Panc1 (cell line): ENCODE measurements at regions not wholly inside any gene's neighbourhood (a gene's known extent, or its start where the extent isn't known, plus 50 kb on each side); places are given as distances from the start of the nearest gene placed in this dataset.
"Not testable (repeated sequence)": the region's sequence is repeated elsewhere in the genome, so short reads cannot be mapped to it uniquely, and the experiment has no call there.

Experiments used
- ATAC-seq: fragments of 200-7000 bp; cut with Tn5 transposase; 2 replicates; pipeline ENCODE4 v1.9.1; 2020; ENCODE audit warnings: mild to moderate bottlenecking, moderate library complexity
- BruUV-seq: library from RNA; stranded (reverse); fragments of 400-500 nt; replicated peaks from 2 replicates; lab custom pipeline; 2021; lab: Mats Ljungman, UMichigan
- CTCF ChIA-PET: fragments of 300-600 bp; sonication (Branson Sonifier 250); formaldehyde crosslinking; loops from one replicate; lab custom pipeline; 2022; ENCODE audit warnings: antibody characterized with exemption; lab: Charles Lee
- POLR2A ChIA-PET: fragments of 300-600 bp; sonication (Branson Sonifier 250); formaldehyde crosslinking; loops from one replicate; lab custom pipeline; 2022; ENCODE audit warnings: antibody characterized with exemption; lab: Charles Lee
- DNase-seq: peaks from one replicate; pipeline ENCODE4 v3.0.0-alpha.2; 2010; ENCODE audit warnings: low read depth, low spot score
- H3K27ac ChIP-seq: 2 replicates; pipeline ENCODE4 v1.5.1; 2011; ENCODE audit warnings: mild to moderate bottlenecking, low read length, inconsistent platforms
- H3K27me3 ChIP-seq: fragments of 200-500 bp; sonication (Bioruptor generic); 2 replicates; pipeline ENCODE4 v1.6.0; 2014; ENCODE audit warnings: low read length, inconsistent platforms; ENCODE audit not compliant: control insufficient read depth, insufficient read depth
- H3K36me3 ChIP-seq: fragments of 200-500 bp; sonication (Bioruptor generic); 2 replicates; pipeline ENCODE4 v1.5.1; 2014; ENCODE audit warnings: inconsistent platforms, mild to moderate bottlenecking, low read length, moderate library complexity; ENCODE audit not compliant: control insufficient read depth, insufficient read depth
- H3K4me1 ChIP-seq: 2 replicates; pipeline ENCODE4 v1.5.1; 2011; ENCODE audit warnings: inconsistent platforms, mild to moderate bottlenecking, low read length, moderate library complexity; ENCODE audit not compliant: control insufficient read depth, insufficient read depth
- H3K4me3 ChIP-seq, 2 experiments: 2 replicates each; pipeline ENCODE4 v1.5.1; 2011 to 2012; ENCODE audit warnings: low read depth in 2 of 2, low read length in 2 of 2, mild to moderate bottlenecking in 2 of 2, inconsistent platforms in 1 of 2, moderate library complexity in 1 of 2
- H3K9me3 ChIP-seq: fragments of 200-500 bp; sonication (Bioruptor generic); 2 replicates; pipeline ENCODE4 v1.5.1; 2014; ENCODE audit warnings: low read depth, mild to moderate bottlenecking, inconsistent platforms, low read length, moderate library complexity; ENCODE audit not compliant: control insufficient read depth, insufficient read depth
- POLR2AphosphoS5 ChIP-seq: IDR thresholded peaks from 2 replicates; pipeline ENCODE4 v1.6.1; 2012; ENCODE audit warnings: mild to moderate bottlenecking, low read depth, low read length, moderate library complexity
- SIN3A ChIP-seq: IDR thresholded peaks from 2 replicates; pipeline ENCODE4 v1.6.1; 2012; ENCODE audit warnings: low read depth, mild to moderate bottlenecking, low read length, moderate library complexity, borderline replicate concordance; ENCODE audit not compliant: insufficient read depth
- TCF7L2 ChIP-seq: IDR thresholded peaks from 2 replicates; pipeline ENCODE4 v1.6.1; 2011; ENCODE audit warnings: mild to moderate bottlenecking, low read depth, low read length, inconsistent platforms
- in situ Hi-C: cut with HindIII; loops from 2 replicates; pipeline ENCODE4 v1.10.0; 2016; ENCODE audit warnings: low sequenced_read_pairs, low pct_unique_long_range_greater_than_20kb
- intact Hi-C: fragments of 100-400 bp; cut with micrococcal nuclease; formaldehyde crosslinking; loops from one replicate; pipeline ENCODE4 v1.10.0; 2022; ENCODE audit not compliant: unreplicated experiment
- TF ChIP-seq, protein P1 (sequence below), 2 experiments: IDR thresholded peaks; 2 replicates each; pipeline ENCODE4 v1.6.1; 2011 to 2012; ENCODE audit warnings: low read depth in 2 of 2, control low read depth in 1 of 2, low read length in 1 of 2, mild to moderate bottlenecking in 1 of 2, moderate library complexity in 1 of 2; ENCODE audit not compliant: insufficient read depth in 1 of 2
- TF ChIP-seq, protein P2 (sequence below): fragments of 450-650 bp; IDR thresholded peaks from 2 replicates; pipeline ENCODE4 v1.5.1; 2017; ENCODE audit warnings: mild to moderate bottlenecking

DNA sequence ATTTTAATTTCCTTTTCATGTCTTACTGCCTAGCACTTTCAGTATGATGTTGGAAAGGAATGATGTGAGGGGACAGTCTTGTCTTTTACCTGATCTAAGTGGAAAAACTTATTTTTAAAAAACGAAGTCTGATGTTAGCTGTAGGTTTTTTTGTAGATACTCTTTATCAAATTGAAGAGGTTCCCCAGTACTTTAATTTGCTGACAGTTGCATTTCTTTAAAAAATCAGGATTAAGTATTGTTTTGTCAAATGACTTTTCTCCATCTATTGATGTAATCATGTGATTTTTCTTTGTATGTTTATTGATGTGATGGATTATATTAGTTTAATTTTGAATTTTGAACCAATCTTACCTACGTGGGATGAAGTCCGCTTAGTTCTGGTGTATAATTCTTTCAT is 568.4 kb upstream of the AGA start:
- intact Hi-C loops, result no loop called here
- DNase-seq (no peak), ATAC-seq (no peak)
- Histone ChIP-seq H3K4me1 (no peaks in the 10 kb centered on the region), H3K9me3 (no peaks in the 10 kb centered on the region), H3K36me3 (no peaks in the 10 kb centered on the region), H3K4me3 (no peak overlapping the region), H3K27me3 (no peaks in the 10 kb centered on the region), H3K27ac (no peak overlapping the region)
- CTCF ChIA-PET, result no interaction called here
- TF ChIP-seq, protein P1, sequence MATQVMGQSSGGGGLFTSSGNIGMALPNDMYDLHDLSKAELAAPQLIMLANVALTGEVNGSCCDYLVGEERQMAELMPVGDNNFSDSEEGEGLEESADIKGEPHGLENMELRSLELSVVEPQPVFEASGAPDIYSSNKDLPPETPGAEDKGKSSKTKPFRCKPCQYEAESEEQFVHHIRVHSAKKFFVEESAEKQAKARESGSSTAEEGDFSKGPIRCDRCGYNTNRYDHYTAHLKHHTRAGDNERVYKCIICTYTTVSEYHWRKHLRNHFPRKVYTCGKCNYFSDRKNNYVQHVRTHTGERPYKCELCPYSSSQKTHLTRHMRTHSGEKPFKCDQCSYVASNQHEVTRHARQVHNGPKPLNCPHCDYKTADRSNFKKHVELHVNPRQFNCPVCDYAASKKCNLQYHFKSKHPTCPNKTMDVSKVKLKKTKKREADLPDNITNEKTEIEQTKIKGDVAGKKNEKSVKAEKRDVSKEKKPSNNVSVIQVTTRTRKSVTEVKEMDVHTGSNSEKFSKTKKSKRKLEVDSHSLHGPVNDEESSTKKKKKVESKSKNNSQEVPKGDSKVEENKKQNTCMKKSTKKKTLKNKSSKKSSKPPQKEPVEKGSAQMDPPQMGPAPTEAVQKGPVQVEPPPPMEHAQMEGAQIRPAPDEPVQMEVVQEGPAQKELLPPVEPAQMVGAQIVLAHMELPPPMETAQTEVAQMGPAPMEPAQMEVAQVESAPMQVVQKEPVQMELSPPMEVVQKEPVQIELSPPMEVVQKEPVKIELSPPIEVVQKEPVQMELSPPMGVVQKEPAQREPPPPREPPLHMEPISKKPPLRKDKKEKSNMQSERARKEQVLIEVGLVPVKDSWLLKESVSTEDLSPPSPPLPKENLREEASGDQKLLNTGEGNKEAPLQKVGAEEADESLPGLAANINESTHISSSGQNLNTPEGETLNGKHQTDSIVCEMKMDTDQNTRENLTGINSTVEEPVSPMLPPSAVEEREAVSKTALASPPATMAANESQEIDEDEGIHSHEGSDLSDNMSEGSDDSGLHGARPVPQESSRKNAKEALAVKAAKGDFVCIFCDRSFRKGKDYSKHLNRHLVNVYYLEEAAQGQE (IDR thresholded peaks at IDR 0.05; ENCODE audit: insufficient read depth in 1 of 2, low read depth in 2 of 2, low read length in 1 of 2), result no peak
- no peak for TF ChIP-seq TCF7L2
- no peak for TF ChIP-seq POLR2AphosphoS5
- no peak for TF ChIP-seq SIN3A
- TF ChIP-seq, protein P2, sequence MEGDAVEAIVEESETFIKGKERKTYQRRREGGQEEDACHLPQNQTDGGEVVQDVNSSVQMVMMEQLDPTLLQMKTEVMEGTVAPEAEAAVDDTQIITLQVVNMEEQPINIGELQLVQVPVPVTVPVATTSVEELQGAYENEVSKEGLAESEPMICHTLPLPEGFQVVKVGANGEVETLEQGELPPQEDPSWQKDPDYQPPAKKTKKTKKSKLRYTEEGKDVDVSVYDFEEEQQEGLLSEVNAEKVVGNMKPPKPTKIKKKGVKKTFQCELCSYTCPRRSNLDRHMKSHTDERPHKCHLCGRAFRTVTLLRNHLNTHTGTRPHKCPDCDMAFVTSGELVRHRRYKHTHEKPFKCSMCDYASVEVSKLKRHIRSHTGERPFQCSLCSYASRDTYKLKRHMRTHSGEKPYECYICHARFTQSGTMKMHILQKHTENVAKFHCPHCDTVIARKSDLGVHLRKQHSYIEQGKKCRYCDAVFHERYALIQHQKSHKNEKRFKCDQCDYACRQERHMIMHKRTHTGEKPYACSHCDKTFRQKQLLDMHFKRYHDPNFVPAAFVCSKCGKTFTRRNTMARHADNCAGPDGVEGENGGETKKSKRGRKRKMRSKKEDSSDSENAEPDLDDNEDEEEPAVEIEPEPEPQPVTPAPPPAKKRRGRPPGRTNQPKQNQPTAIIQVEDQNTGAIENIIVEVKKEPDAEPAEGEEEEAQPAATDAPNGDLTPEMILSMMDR, result no peak
- POLR2A ChIA-PET, result no interaction called here
- in situ Hi-C loops, result no loop called here
- no TSS peak for BruUV-seq

DNA sequence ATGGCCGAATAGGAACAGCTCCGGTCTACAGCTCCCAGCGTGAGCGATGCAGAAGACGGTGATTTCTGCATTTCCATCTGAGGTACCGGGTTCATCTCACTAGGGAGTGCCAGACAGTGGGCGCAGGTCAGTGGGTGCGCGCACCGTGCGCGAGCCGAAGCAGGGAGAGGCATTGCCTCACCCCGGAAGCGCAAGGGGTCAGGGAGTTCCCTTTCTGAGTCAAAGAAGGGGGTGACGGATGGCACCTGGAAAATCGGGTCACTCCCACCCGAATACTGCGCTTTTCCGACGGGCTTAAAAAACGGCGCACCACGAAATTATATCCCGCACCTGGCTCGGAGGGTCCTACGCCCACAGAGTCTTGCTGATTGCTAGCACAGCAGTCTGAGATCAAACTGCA is 572.8 kb upstream of the AGA start:
- H3K27me3 ChIP-seq, H3K9me3 ChIP-seq, BruUV-seq, POLR2A ChIA-PET, in situ Hi-C loops, H3K27ac ChIP-seq, ATAC-seq, H3K4me1 ChIP-seq, H3K4me3 ChIP-seq, DNase-seq, CTCF ChIA-PET, intact Hi-C loops, H3K36me3 ChIP-seq: not testable (repeated sequence)

DNA sequence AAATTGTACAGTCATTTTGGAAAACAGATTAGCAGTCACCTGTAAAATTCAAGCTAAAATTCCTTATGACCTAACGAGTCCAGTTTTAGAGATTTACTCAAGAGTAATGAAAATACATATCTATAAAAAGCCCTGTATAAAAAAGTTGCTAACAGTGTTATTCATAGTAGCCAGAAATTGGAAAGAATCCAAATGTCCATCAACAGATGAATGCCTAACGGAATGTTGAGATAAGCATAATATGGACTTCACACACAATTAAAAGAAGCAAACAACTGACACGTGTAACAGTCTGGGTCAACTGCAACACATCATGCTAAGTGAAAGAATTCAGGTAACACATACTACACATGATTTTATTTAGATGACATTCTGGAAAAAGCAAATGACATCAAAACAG is 584.8 kb upstream of the AGA start:
- TF ChIP-seq, protein P2, result no peak
- no peak for TF ChIP-seq TCF7L2
- TF ChIP-seq, protein P1 (IDR thresholded peaks at IDR 0.05; ENCODE audit: insufficient read depth in 1 of 2, low read depth in 2 of 2, low read length in 1 of 2), result no peak
- TF ChIP-seq POLR2AphosphoS5, result no peak
- TF ChIP-seq SIN3A, result no peak
- no peaks in the 10 kb centered on the region for H3K4me1 ChIP-seq
- no TSS peak for BruUV-seq

More for the DNA sequence above, 584.8 kb upstream of the AGA start:
- ATAC-seq, result no peak
- intact Hi-C loops, result no loop called here
- Histone ChIP-seq H3K27ac (no peak overlapping the region), H3K27me3 (no peaks in the 10 kb centered on the region), H3K36me3 (no peaks in the 10 kb centered on the region), H3K4me3 (no peak overlapping the region), H3K9me3 (no peaks in the 10 kb centered on the region)
- no peak for DNase-seq
- CTCF ChIA-PET, result no interaction called here
- POLR2A ChIA-PET, result no interaction called here
- in situ Hi-C loops, result no loop called here
